ENCODE measurements at regions not wholly inside any gene's neighbourhood (a gene's known extent, or its start where the extent isn't known, plus 50 kb on each side); places are given as distances from the start of the nearest gene placed in this dataset.

- 58 to 70% methylated on average over 7 of the region's 7 CpGs for WGBS, 2 donors
- no peak overlapping the region for H3K27ac ChIP-seq (ENCODE audit: low read depth in 1 of 2, low read length in 1 of 2)
- H3K27me3 ChIP-seq (ENCODE audit: control insufficient read depth in 3 of 3, insufficient read depth in 3 of 3, low read length in 2 of 3), result peaks cover 0 to 2% (median 2%) of the 10 kb centered on the region in 3 donors
- no peak for ATAC-seq (ENCODE audit: insufficient read depth, low FRiP score)
- H3K4me1 ChIP-seq (ENCODE audit: control insufficient read depth in 5 of 5, insufficient read depth in 5 of 5, low read length in 5 of 5), result no peaks in the 10 kb centered on the region
- H3K4me3 ChIP-seq, result no peak overlapping the region
- DNase-seq, result no peak
- peaks cover 0 to 3% (median 0%) of the 10 kb centered on the region in 4 donors for H3K9me3 ChIP-seq (ENCODE audit: control insufficient read depth in 4 of 4, insufficient read depth in 3 of 4, low read length in 3 of 4)
- no peak for TF ChIP-seq CTCF (IDR thresholded peaks at IDR 0.05; ENCODE audit: control extremely low read depth, extremely low read depth)
- no peaks in the 10 kb centered on the region for H3K36me3 ChIP-seq (ENCODE audit: control insufficient read depth in 4 of 4, insufficient read depth in 4 of 4, low read length in 4 of 4)
- H3K9ac ChIP-seq (ENCODE audit: insufficient read depth in 1 of 2, low read length in 2 of 2), result no peak overlapping the region
Observed at GRCh38 chr11:131044851-131045250, 128.6 kb upstream of the SNX19 start.

GRCh38 chr11:131052367-131052766, 136.1 kb upstream of the SNX19 start:
- 81 to 89% methylated on average over 3 of the region's 3 CpGs for WGBS, 2 donors
- DNase-seq (no peak), ATAC-seq (ENCODE audit: insufficient read depth, low FRiP score) (no peak)
- Histone ChIP-seq H3K27me3 (ENCODE audit: control insufficient read depth in 3 of 3, insufficient read depth in 3 of 3, low read length in 2 of 3) (peaks cover 0 to 32% (median 15%) of the 10 kb centered on the region in 3 donors), H3K36me3 (ENCODE audit: control insufficient read depth in 4 of 4, insufficient read depth in 4 of 4, low read length in 4 of 4) (no peaks in the 10 kb centered on the region), H3K4me1 (ENCODE audit: control insufficient read depth in 5 of 5, insufficient read depth in 5 of 5, low read length in 5 of 5) (no peaks in the 10 kb centered on the region), H3K9me3 (ENCODE audit: control insufficient read depth in 4 of 4, insufficient read depth in 3 of 4, low read length in 3 of 4) (peaks cover 0 to 3% (median under 1%) of the 10 kb centered on the region in 4 donors), H3K4me3 (no peak overlapping the region), H3K9ac (ENCODE audit: insufficient read depth in 1 of 2, low read length in 2 of 2) (no peak overlapping the region), H3K27ac (ENCODE audit: low read depth in 1 of 2, low read length in 1 of 2) (no peak overlapping the region)
- TF ChIP-seq CTCF (IDR thresholded peaks at IDR 0.05; ENCODE audit: control extremely low read depth, extremely low read depth), result no peak

GRCh38 chr11:131056036-131056435, 139.8 kb upstream of the SNX19 start:
- WGBS, 2 donors, result 58 to 67% methylated on average over 2 of the region's 2 CpGs
- Histone ChIP-seq H3K4me3 (no peak overlapping the region), H3K27ac (ENCODE audit: low read depth in 1 of 2, low read length in 1 of 2) (no peak overlapping the region), H3K9ac (ENCODE audit: insufficient read depth in 1 of 2, low read length in 2 of 2) (no peak overlapping the region), H3K9me3 (ENCODE audit: control insufficient read depth in 4 of 4, insufficient read depth in 3 of 4, low read length in 3 of 4) (peaks cover 0 to 4% (median 0%) of the 10 kb centered on the region in 4 donors), H3K36me3 (ENCODE audit: control insufficient read depth in 4 of 4, insufficient read depth in 4 of 4, low read length in 4 of 4) (no peaks in the 10 kb centered on the region), H3K4me1 (ENCODE audit: control insufficient read depth in 5 of 5, insufficient read depth in 5 of 5, low read length in 5 of 5) (no peaks in the 10 kb centered on the region), H3K27me3 (ENCODE audit: control insufficient read depth in 3 of 3, insufficient read depth in 3 of 3, low read length in 2 of 3) (peaks cover 0 to 27% (median 13%) of the 10 kb centered on the region in 3 donors)
- no peak for ATAC-seq (ENCODE audit: insufficient read depth, low FRiP score)
- no peak for TF ChIP-seq CTCF (IDR thresholded peaks at IDR 0.05; ENCODE audit: control extremely low read depth, extremely low read depth)
- DNase-seq, result no peak

GRCh38 chr11:131063638-131064037, 147.4 kb upstream of the SNX19 start:
- Histone ChIP-seq H3K27me3 (ENCODE audit: control insufficient read depth in 3 of 3, insufficient read depth in 3 of 3, low read length in 2 of 3) (peaks cover 0 to 9% (median 0%) of the 10 kb centered on the region in 3 donors), H3K27ac (ENCODE audit: low read depth in 1 of 2, low read length in 1 of 2) (no peak overlapping the region), H3K4me1 (ENCODE audit: control insufficient read depth in 5 of 5, insufficient read depth in 5 of 5, low read length in 5 of 5) (no peaks in the 10 kb centered on the region), H3K9me3 (ENCODE audit: control insufficient read depth in 4 of 4, insufficient read depth in 3 of 4, low read length in 3 of 4) (peaks cover 0 to 2% (median 0%) of the 10 kb centered on the region in 4 donors), H3K36me3 (ENCODE audit: control insufficient read depth in 4 of 4, insufficient read depth in 4 of 4, low read length in 4 of 4) (no peaks in the 10 kb centered on the region), H3K9ac (ENCODE audit: insufficient read depth in 1 of 2, low read length in 2 of 2) (no peak overlapping the region), H3K4me3 (no peak overlapping the region)
- no peak for ATAC-seq (ENCODE audit: insufficient read depth, low FRiP score)
- peak in 1 of 3 donors; percentile 12 for DNase-seq
- WGBS, 2 donors, result 48 to 66% methylated on average over 6 of the region's 6 CpGs
- TF ChIP-seq CTCF (IDR thresholded peaks at IDR 0.05; ENCODE audit: control extremely low read depth, extremely low read depth), result no peak
